Gastroesophageal sphincter (tissue), 3 donors: ENCODE measurements at regions not wholly inside any gene's neighbourhood (a gene's known extent, or its start where the extent isn't known, plus 50 kb on each side); places are given as distances from the start of the nearest gene placed in this dataset.

Experiments used
- EP300 ChIP-seq: sonication (generic); formaldehyde crosslinking; IDR thresholded peaks from one replicate; pipeline ENCODE4 v1.6.1; 2017; ENCODE audit warnings: antibody characterized with exemption, mild to moderate bottlenecking
- POLR2A ChIP-seq, 2 donors: fragments of 450-650 bp; IDR thresholded peaks; one replicate each; pipeline ENCODE4 v1.6.1; 2017; ENCODE audit warnings: antibody characterized with exemption in 2 of 2, mild to moderate bottlenecking in 2 of 2, moderate library complexity in 1 of 2
- POLR2AphosphoS5 ChIP-seq: sonication (generic); formaldehyde crosslinking; IDR thresholded peaks from one replicate; pipeline ENCODE4 v1.6.1; 2017; ENCODE audit warnings: antibody characterized with exemption
- TF ChIP-seq, protein P1 (sequence below), 4 experiments: fragments of 200-600 bp in 2 of 4; fragments of 450-650 bp in 2 of 4; sonication (generic) in 1 of 4; IDR thresholded peaks; one replicate each; pipeline ENCODE4 v1.5.1; 2017 to 2019; ENCODE audit warnings: antibody characterized with exemption in 4 of 4, mild to moderate bottlenecking in 2 of 4, moderate library complexity in 2 of 4

DNA sequence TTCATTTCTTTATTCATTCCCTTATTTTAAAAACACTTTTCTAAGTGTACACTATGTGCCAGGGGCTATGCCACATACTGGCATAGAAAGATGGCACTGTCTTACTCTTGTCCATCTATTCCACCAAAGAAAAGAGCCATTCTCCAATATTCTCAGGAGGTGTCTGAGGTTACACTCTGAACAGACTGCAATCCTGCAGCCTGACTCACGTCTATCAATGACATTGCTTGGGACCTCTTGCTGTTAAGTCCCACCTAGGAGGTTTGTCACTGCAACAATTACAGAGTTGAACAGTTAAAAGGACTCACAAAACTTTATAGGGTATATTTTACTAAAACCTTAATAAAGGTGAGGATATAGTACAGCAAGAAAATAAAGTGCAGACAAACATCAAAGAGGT lies 512.9 kb upstream of the HTR2A start:
- TF ChIP-seq, protein P1, sequence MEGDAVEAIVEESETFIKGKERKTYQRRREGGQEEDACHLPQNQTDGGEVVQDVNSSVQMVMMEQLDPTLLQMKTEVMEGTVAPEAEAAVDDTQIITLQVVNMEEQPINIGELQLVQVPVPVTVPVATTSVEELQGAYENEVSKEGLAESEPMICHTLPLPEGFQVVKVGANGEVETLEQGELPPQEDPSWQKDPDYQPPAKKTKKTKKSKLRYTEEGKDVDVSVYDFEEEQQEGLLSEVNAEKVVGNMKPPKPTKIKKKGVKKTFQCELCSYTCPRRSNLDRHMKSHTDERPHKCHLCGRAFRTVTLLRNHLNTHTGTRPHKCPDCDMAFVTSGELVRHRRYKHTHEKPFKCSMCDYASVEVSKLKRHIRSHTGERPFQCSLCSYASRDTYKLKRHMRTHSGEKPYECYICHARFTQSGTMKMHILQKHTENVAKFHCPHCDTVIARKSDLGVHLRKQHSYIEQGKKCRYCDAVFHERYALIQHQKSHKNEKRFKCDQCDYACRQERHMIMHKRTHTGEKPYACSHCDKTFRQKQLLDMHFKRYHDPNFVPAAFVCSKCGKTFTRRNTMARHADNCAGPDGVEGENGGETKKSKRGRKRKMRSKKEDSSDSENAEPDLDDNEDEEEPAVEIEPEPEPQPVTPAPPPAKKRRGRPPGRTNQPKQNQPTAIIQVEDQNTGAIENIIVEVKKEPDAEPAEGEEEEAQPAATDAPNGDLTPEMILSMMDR (IDR thresholded peaks at IDR 0.05), result no peak
- TF ChIP-seq POLR2A (IDR thresholded peaks at IDR 0.05) (no peak), POLR2AphosphoS5 (no peak), EP300 (no peak)
